ENCODE measurements at regions not wholly inside any gene's neighbourhood (a gene's known extent, or its start where the extent isn't known, plus 50 kb on each side); places are given as distances from the start of the nearest gene placed in this dataset.

DNA sequence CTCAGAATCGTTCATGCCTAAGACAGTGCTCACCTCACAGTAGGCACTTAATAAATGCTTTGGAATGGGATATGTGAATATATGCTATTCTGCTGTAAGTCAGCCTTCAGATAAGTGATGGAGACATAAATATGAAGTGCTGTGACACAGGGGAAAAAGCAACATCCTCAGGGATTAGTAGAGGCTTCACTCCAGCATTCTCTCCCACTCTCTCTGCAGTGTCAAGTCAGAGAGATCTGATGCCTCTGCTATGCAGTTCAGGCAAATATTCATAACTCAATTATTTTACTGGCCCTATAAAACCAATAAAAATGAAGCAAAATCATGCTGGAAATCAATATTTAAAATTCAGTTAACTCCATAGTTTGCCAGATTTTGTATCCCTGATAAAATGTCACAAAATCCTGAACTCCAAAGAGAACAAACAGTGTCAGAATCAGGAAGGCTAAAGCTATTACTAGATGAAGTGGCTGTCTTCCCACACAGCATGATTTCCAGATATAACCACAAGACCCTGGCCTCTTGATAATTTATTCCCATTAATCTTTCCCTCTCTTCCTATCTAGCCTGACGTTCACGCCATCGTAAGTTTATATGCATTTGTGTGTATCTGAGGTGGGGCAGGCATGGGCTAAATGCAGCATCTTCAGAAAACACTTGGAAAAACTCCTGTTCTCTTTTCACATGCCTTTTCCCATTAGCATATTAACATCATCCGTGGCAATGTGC is 278.9 kb upstream of the ATP11B start:
- TF ChIP-seq POLR2A (IDR thresholded peaks at IDR 0.05; ENCODE audit: low read length), result no peak
- TF ChIP-seq GATA1 (IDR thresholded peaks at IDR 0.05; ENCODE audit: low read depth, low read length), result no peak
